Breast epithelium (tissue), 4 donors: ENCODE measurements at regions not wholly inside any gene's neighbourhood (a gene's known extent, or its start where the extent isn't known, plus 50 kb on each side); places are given as distances from the start of the nearest gene placed in this dataset.
"Not testable (repeated sequence)": the region's sequence is repeated elsewhere in the genome, so short reads cannot be mapped to it uniquely, and the experiment has no call there.

ENCODE experiments used
- DNase-seq, 2 donors: peaks; one replicate each; pipeline ENCODE4 v3.0.0-alpha.2; 2019; ENCODE audit warnings: low spot score in 2 of 2
- H3K27ac ChIP-seq, 2 donors: fragments of 200-600 bp; sonication (generic) in 1 of 2; one replicate each; pipeline ENCODE4 v1.5.1; 2016 to 2019; ENCODE audit warnings: mild to moderate bottlenecking in 1 of 2
- H3K27me3 ChIP-seq, 2 donors: fragments of 200-600 bp; sonication (generic) in 1 of 2; one replicate each; pipeline versions ENCODE4 v1.5.1 to v1.6.0; 2017 to 2019; ENCODE audit warnings: control low read depth in 1 of 2, mild to moderate bottlenecking in 1 of 2
- H3K36me3 ChIP-seq: fragments of 200-600 bp; one replicate; pipeline ENCODE4 v1.5.1; 2019
- H3K4me1 ChIP-seq, 2 donors: fragments of 200-600 bp; sonication (generic); one replicate each; pipeline ENCODE4 v1.5.1; 2016 to 2019; ENCODE audit warnings: control low read depth in 1 of 2
- H3K4me3 ChIP-seq, 3 donors: fragments of 200-600 bp; sonication (generic); 1 replicate in 2 of 3; 2 replicates in 1 of 3; pipeline ENCODE4 v1.5.1; 2016 to 2019; ENCODE audit warnings: mild to moderate bottlenecking in 3 of 3, moderate library complexity in 2 of 3
- H3K9me3 ChIP-seq, 2 donors: fragments of 200-600 bp; sonication (generic) in 1 of 2; one replicate each; pipeline ENCODE4 v1.5.1; 2016 to 2019; ENCODE audit warnings: control low read depth in 1 of 2
- POLR2A ChIP-seq: fragments of 450-650 bp; IDR thresholded peaks from one replicate; pipeline ENCODE4 v1.6.1; 2016; ENCODE audit warnings: antibody characterized with exemption, mild to moderate bottlenecking, moderate library complexity
- POLR2AphosphoS5 ChIP-seq, 3 donors: sonication (generic); formaldehyde crosslinking; IDR thresholded peaks; one replicate each; pipeline ENCODE4 v1.6.1; 2017; ENCODE audit warnings: antibody characterized with exemption in 3 of 3
- intact Hi-C: fragments of 100-400 bp; cut with DNase I; formaldehyde crosslinking; loops from one replicate; pipeline ENCODE4 v1.15.1; 2023; ENCODE audit warnings: low total_unique reads
- TF ChIP-seq, protein P1 (sequence below), 3 donors: fragments of 450-650 bp; IDR thresholded peaks; one replicate each; pipeline ENCODE4 v1.5.1; 2016 to 2017; ENCODE audit warnings: antibody characterized with exemption in 3 of 3, mild to moderate bottlenecking in 3 of 3, moderate library complexity in 3 of 3

GRCh38 chr7:7005303-7005702, 177.0 kb upstream of the C1GALT1 start:
- TF ChIP-seq POLR2AphosphoS5 (IDR thresholded peaks at IDR 0.05), result no peak
- TF ChIP-seq, protein P1, sequence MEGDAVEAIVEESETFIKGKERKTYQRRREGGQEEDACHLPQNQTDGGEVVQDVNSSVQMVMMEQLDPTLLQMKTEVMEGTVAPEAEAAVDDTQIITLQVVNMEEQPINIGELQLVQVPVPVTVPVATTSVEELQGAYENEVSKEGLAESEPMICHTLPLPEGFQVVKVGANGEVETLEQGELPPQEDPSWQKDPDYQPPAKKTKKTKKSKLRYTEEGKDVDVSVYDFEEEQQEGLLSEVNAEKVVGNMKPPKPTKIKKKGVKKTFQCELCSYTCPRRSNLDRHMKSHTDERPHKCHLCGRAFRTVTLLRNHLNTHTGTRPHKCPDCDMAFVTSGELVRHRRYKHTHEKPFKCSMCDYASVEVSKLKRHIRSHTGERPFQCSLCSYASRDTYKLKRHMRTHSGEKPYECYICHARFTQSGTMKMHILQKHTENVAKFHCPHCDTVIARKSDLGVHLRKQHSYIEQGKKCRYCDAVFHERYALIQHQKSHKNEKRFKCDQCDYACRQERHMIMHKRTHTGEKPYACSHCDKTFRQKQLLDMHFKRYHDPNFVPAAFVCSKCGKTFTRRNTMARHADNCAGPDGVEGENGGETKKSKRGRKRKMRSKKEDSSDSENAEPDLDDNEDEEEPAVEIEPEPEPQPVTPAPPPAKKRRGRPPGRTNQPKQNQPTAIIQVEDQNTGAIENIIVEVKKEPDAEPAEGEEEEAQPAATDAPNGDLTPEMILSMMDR (IDR thresholded peaks at IDR 0.05), result no peak
- TF ChIP-seq POLR2A, result no peak
- no peak overlapping the region for H3K4me3 ChIP-seq

GRCh38 chr7:7005949-7006348, 176.4 kb upstream of the C1GALT1 start:
- H3K9me3 ChIP-seq, DNase-seq, intact Hi-C loops, H3K4me3 ChIP-seq, H3K27ac ChIP-seq, H3K27me3 ChIP-seq, H3K36me3 ChIP-seq, H3K4me1 ChIP-seq: not testable (repeated sequence)

More at GRCh38 chr7:7005303-7005702, 177.0 kb upstream of the C1GALT1 start:
- Histone ChIP-seq H3K27ac (no peak overlapping the region), H3K4me1 (no peaks in the 10 kb centered on the region), H3K27me3 (no peaks in the 10 kb centered on the region), H3K9me3 (no peaks in the 10 kb centered on the region), H3K36me3 (no peaks in the 10 kb centered on the region)
- intact Hi-C loops, result no loop called here
- DNase-seq, result no peak

DNA sequence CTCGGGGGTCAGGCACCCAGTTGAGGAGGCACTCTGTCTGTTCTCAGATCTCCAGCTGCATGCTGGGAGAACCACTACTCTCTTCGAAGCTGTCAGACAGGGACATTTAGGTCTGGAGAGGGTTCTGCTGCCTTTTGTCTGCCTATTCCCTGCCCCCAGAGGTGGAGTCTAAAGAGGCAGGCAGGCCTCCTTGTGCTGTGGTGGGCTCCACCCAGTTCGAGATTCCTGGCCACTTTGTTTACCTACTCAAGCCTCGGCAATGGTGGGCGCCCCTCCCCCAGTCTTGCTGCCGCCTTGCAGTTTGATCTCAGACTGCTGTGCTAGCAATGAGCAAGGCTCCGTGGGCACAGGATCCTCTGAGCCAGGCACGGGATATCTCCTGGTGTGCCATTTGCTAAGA, 171.1 kb upstream of the C1GALT1 start:
- H3K4me1 ChIP-seq, H3K4me3 ChIP-seq, H3K9me3 ChIP-seq, H3K27ac ChIP-seq, H3K27me3 ChIP-seq, DNase-seq, H3K36me3 ChIP-seq: not testable (repeated sequence)
- intact Hi-C loops, result loop anchor here (2.0 kb wide), 1 partner anchor 56 kb away; no protein-coding TSS in a partner anchor

- not testable (repeated sequence) for DNase-seq, H3K27me3 ChIP-seq, H3K4me1 ChIP-seq, H3K36me3 ChIP-seq, H3K4me3 ChIP-seq, H3K9me3 ChIP-seq, H3K27ac ChIP-seq
- intact Hi-C loops, result loop anchor here (2.0 kb wide), 1 partner anchor 55 kb away; no protein-coding TSS in a partner anchor
These were observed 170.6 kb upstream of the C1GALT1 start for GRCh38 chr7:7011751-7012150.

DNA sequence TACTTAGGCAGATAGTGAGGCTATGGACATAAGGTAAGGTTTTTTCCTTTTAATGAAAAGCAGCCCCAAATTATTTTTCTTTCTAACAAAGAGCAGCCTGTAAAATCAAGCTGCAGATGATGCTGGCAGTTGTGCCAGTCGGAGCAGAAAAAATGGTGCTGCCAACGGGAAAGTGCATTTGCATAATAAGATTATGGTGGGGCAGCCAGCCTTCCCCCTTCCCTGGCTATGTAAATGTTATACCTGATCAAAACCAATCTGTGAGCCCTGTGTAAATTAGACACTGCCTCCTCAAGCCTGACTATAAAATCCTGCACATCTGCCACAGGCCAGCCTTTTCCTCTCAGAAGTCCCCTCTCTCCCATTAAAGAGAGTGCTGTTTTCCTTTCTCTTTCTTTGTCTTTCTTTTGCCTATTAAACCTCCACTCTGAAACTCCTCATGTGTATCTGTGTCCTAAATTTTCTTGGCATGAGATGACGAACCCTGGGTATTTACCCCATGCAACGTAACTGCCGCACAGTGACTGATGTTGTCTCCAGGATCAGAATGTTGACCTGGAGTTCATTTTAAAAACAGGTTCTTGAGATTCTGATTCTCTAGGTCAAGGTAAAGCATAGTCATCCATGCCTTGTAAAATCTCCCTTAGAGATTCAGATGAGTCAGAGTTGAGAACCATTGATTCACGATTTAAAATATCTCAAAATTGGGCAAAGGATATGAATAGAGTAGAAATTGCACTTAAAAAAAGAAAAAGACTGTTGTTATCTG, 167.3 kb upstream of the C1GALT1 start:
- intact Hi-C loops, result no loop called here
- Histone ChIP-seq H3K9me3 (no peaks in the 10 kb centered on the region), H3K36me3 (no peaks in the 10 kb centered on the region), H3K27me3 (peaks cover 0 to 6% of the 10 kb centered on the region in 2 donors), H3K4me1 (no peaks in the 10 kb centered on the region), H3K4me3 (no peak overlapping the region), H3K27ac (no peak overlapping the region)
- no peak for DNase-seq
- no peak for TF ChIP-seq POLR2AphosphoS5 (IDR thresholded peaks at IDR 0.05)
- no peak for TF ChIP-seq POLR2A

DNA sequence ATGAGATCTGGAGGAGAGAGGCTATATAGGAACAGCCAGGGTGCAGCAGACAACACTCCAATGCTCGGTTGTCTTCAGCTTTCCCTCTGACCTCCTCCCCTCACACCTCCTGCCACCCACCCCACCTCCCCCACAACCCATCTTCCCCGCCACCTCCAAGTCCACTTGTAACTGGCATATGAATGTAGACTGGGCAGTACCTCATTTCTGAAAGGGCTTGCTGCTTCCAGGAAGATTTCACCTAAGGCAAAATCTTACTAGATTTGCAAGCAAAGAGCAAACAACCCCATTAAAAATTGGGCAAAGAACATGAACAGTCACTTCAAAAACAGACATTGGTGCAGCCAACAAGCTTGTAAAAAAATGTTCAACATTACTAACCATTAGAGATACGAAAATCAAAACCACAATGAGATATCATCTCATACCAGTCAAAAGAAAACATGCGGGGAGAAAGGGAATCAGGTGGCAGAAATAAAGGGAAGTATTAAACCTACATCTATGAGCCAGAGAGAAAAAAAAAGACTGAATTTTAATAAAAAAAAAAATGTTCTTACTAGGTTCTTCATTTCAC, 164.6 kb upstream of the C1GALT1 start:
- Histone ChIP-seq H3K9me3 (no peaks in the 10 kb centered on the region), H3K4me3 (no peak overlapping the region), H3K4me1 (no peaks in the 10 kb centered on the region), H3K36me3 (no peaks in the 10 kb centered on the region), H3K27me3 (peaks cover 0 to 6% of the 10 kb centered on the region in 2 donors), H3K27ac (no peak overlapping the region)
- TF ChIP-seq POLR2AphosphoS5 (IDR thresholded peaks at IDR 0.05), result no peak
- no peak for TF ChIP-seq POLR2A
- TF ChIP-seq, protein P1 (IDR thresholded peaks at IDR 0.05), result no peak
- DNase-seq, result no peak
- intact Hi-C loops, result no loop called here

GRCh38 chr7:7018290-7018689, 164.1 kb upstream of the C1GALT1 start:
- H3K27me3 ChIP-seq, result peaks cover 0 to 6% of the 10 kb centered on the region in 2 donors
- H3K9me3 ChIP-seq, result no peaks in the 10 kb centered on the region
- DNase-seq, result no peak
- no peak overlapping the region for H3K4me3 ChIP-seq
- intact Hi-C loops, result no loop called here
- no peak for TF ChIP-seq POLR2A
- TF ChIP-seq, protein P1 (IDR thresholded peaks at IDR 0.05), result no peak
- TF ChIP-seq POLR2AphosphoS5 (IDR thresholded peaks at IDR 0.05), result no peak
- no peaks in the 10 kb centered on the region for H3K4me1 ChIP-seq
- H3K36me3 ChIP-seq, result no peaks in the 10 kb centered on the region
- H3K27ac ChIP-seq, result no peak overlapping the region
